ENCODE measurements at regions not wholly inside any gene's neighbourhood (a gene's known extent, or its start where the extent isn't known, plus 50 kb on each side); places are given as distances from the start of the nearest gene placed in this dataset.
"Not testable (repeated sequence)": the region's sequence is repeated elsewhere in the genome, so short reads cannot be mapped to it uniquely, and the experiment has no call there.

DNA sequence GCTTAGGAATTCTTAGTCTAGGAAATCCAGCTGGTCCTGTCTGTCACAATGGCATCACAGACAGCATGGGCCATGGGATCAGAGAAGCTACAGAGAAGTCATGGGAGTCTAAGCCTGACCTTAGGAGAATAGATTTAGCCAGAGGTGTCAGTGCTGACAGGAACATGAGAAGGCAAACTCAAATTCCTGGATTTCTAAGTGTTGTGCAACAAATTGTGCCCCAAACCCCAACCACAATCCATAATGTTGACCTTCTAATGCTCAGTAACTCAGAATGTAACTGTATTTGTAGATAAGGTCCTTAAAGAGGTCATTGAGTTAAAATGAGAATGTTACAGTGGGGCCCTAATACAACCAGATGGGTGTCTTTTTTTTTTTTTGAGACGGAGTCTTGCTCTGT is 95.9 kb upstream of the RHOBTB1 start:
- H3K36me3 ChIP-seq (replicated peaks in 1 of 2; ENCODE audit: control extremely low read depth in 1 of 2, control insufficient read depth in 1 of 2, extremely low read depth in 1 of 2, insufficient read depth in 2 of 2, low read length in 1 of 2), result no peaks in the 10 kb centered on the region
- H2AFZ ChIP-seq (ENCODE audit: insufficient read depth, low read depth, low read length, poor library complexity, severe bottlenecking), result no peak overlapping the region
- ChIA-PET CTCF (interaction anchor here (1.0 kb wide), 1 partner anchor 31 kb away, joined by 3 read pairs; no protein-coding TSS in a partner anchor), POLR2A (interaction anchor here (0.7 kb wide), 1 partner anchor 9 kb away, joined by 4 read pairs; no protein-coding TSS in a partner anchor)
- Mint-ChIP-seq H3K9me3 (ENCODE audit: insufficient read depth) (no peaks in the 10 kb centered on the region), H3K4me3 (no peak overlapping the region), H3K27ac (no peak overlapping the region), H3K4me1 (no peaks in the 10 kb centered on the region), H3K27me3 (peaks cover 5% of the 10 kb centered on the region)
- intact Hi-C loops (cut with micrococcal nuclease), result no loop called here
- no peaks in the 10 kb centered on the region for H3K79me2 ChIP-seq (ENCODE audit: control insufficient read depth, insufficient read depth, low read length)
- TF ChIP-seq, protein P1, sequence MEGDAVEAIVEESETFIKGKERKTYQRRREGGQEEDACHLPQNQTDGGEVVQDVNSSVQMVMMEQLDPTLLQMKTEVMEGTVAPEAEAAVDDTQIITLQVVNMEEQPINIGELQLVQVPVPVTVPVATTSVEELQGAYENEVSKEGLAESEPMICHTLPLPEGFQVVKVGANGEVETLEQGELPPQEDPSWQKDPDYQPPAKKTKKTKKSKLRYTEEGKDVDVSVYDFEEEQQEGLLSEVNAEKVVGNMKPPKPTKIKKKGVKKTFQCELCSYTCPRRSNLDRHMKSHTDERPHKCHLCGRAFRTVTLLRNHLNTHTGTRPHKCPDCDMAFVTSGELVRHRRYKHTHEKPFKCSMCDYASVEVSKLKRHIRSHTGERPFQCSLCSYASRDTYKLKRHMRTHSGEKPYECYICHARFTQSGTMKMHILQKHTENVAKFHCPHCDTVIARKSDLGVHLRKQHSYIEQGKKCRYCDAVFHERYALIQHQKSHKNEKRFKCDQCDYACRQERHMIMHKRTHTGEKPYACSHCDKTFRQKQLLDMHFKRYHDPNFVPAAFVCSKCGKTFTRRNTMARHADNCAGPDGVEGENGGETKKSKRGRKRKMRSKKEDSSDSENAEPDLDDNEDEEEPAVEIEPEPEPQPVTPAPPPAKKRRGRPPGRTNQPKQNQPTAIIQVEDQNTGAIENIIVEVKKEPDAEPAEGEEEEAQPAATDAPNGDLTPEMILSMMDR (IDR thresholded peaks at IDR 0.05), result no peak
- no peak for TF ChIP-seq EZH2 (IDR thresholded peaks at IDR 0.05; ENCODE audit: borderline replicate concordance, insufficient read depth, low read depth, low read length, poor library complexity, severe bottlenecking)
- H3K27ac ChIP-seq (ENCODE audit: low read length in 2 of 2), result no peak overlapping the region
- no CpG with 5 or more reads among the region's 1 CpG for WGBS (ENCODE audit: insufficient coverage)
- no peak for ATAC-seq (ENCODE audit: low read depth)
- H3K9ac ChIP-seq (ENCODE audit: low read length), result no peak overlapping the region
- no peaks in the 10 kb centered on the region for H3K27me3 ChIP-seq (replicated peaks in 1 of 4; ENCODE audit: control extremely low read depth in 1 of 4, control insufficient read depth in 3 of 4, insufficient read depth in 4 of 4, low read length in 3 of 4)
- no peak for DNase-seq
- H3K9me3 ChIP-seq (ENCODE audit: control extremely low read depth in 1 of 3, control insufficient read depth in 2 of 3, insufficient read depth in 1 of 3, low read length in 2 of 3), result peaks cover 0 to 6% (median 0%) of the 10 kb centered on the region in 3 donors
- no peak overlapping the region for H3K4me3 ChIP-seq (ENCODE audit: control extremely low read depth in 1 of 5, extremely low read depth in 1 of 5, insufficient read depth in 1 of 5, low read depth in 2 of 5, low read length in 4 of 5)
- no peak overlapping the region for H3K4me2 ChIP-seq (replicated peaks; ENCODE audit: low read depth, low read length, poor library complexity, severe bottlenecking)
- H3K4me1 ChIP-seq (ENCODE audit: control insufficient read depth in 2 of 2, insufficient read depth in 2 of 2, low read length in 2 of 2), result no peaks in the 10 kb centered on the region
- H4K20me1 ChIP-seq (ENCODE audit: control insufficient read depth, insufficient read depth, low read length, poor library complexity, severe bottlenecking), result no peaks in the 10 kb centered on the region

DNA sequence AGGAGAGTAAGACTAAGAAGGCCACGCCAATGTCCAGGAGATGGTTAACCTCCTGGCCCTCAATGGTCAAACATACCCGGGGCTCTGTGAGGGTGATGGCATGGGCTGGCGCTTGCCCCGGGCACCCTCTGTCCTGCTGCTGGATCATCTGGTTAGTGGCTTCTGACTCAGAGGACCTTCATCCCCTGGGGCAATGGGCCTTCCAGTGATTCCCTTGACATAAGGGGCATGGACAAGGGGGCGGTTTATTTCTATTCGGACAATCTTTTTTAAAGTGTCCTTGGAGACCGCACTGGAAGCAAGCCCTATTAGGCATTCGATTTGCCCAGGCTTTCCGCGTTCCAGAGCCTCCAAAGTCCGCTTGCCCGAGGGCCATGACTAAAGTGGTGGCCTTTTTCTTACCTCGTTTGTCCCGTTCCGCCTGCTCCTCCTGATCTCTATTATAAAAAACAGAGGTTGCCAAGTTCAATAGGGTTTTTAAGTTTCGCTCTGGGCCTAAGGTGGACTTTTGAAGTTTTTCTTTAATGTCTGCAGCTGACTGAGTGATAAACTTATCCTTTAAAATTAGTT is 93.4 kb upstream of the RHOBTB1 start:
- H3K4me1 ChIP-seq (ENCODE audit: control insufficient read depth in 2 of 2, insufficient read depth in 2 of 2, low read length in 2 of 2); DNase-seq; H3K27me3 Mint-ChIP-seq; H2AFZ ChIP-seq (ENCODE audit: insufficient read depth, low read depth, low read length, poor library complexity, severe bottlenecking); H3K4me3 ChIP-seq (ENCODE audit: control extremely low read depth in 1 of 5, extremely low read depth in 1 of 5, insufficient read depth in 1 of 5, low read depth in 2 of 5, low read length in 4 of 5); POLR2A ChIA-PET; H3K27ac Mint-ChIP-seq; H3K27ac ChIP-seq (ENCODE audit: low read length in 2 of 2); H3K27me3 ChIP-seq (replicated peaks in 1 of 4; ENCODE audit: control extremely low read depth in 1 of 4, control insufficient read depth in 3 of 4, insufficient read depth in 4 of 4, low read length in 3 of 4); H3K4me2 ChIP-seq (replicated peaks; ENCODE audit: low read depth, low read length, poor library complexity, severe bottlenecking); intact Hi-C loops (cut with micrococcal nuclease); ATAC-seq (ENCODE audit: low read depth); H3K9ac ChIP-seq (ENCODE audit: low read length); H3K4me1 Mint-ChIP-seq; H3K79me2 ChIP-seq (ENCODE audit: control insufficient read depth, insufficient read depth, low read length); H3K4me3 Mint-ChIP-seq; H4K20me1 ChIP-seq (ENCODE audit: control insufficient read depth, insufficient read depth, low read length, poor library complexity, severe bottlenecking); H3K36me3 ChIP-seq (replicated peaks in 1 of 2; ENCODE audit: control extremely low read depth in 1 of 2, control insufficient read depth in 1 of 2, extremely low read depth in 1 of 2, insufficient read depth in 2 of 2, low read length in 1 of 2); CTCF ChIA-PET; H3K9me3 ChIP-seq (ENCODE audit: control extremely low read depth in 1 of 3, control insufficient read depth in 2 of 3, insufficient read depth in 1 of 3, low read length in 2 of 3); H3K9me3 Mint-ChIP-seq (ENCODE audit: insufficient read depth): not testable (repeated sequence)
- 92% methylated on average over 12 of the region's 16 CpGs for WGBS (ENCODE audit: insufficient coverage)

DNA sequence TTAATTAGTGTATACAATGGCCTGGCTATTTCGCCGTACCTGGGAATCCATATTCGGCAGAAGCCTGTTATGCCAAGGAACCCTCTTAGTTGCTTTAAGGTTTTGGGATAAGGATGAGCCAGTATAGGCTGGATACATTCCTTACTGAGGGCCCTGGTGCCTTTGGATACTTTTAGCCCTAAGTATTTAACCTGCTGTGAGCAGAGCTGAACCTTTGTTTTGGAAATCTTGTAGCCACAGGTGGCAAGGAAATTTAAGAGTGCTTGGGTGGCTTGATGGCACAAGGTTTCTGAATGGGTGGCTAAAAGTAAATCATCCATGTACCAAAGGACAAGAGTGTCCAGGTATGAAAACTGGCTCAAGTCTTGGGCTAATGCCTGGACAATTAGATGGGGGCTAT is 92.2 kb upstream of the RHOBTB1 start:
- H3K4me3 ChIP-seq (ENCODE audit: control extremely low read depth in 1 of 5, extremely low read depth in 1 of 5, insufficient read depth in 1 of 5, low read depth in 2 of 5, low read length in 4 of 5); H3K79me2 ChIP-seq (ENCODE audit: control insufficient read depth, insufficient read depth, low read length); H3K36me3 ChIP-seq (replicated peaks in 1 of 2; ENCODE audit: control extremely low read depth in 1 of 2, control insufficient read depth in 1 of 2, extremely low read depth in 1 of 2, insufficient read depth in 2 of 2, low read length in 1 of 2); H3K9me3 ChIP-seq (ENCODE audit: control extremely low read depth in 1 of 3, control insufficient read depth in 2 of 3, insufficient read depth in 1 of 3, low read length in 2 of 3); DNase-seq; H3K4me1 Mint-ChIP-seq; ATAC-seq (ENCODE audit: low read depth); H3K27ac Mint-ChIP-seq; H3K4me1 ChIP-seq (ENCODE audit: control insufficient read depth in 2 of 2, insufficient read depth in 2 of 2, low read length in 2 of 2); H3K4me3 Mint-ChIP-seq; H3K27me3 Mint-ChIP-seq; H3K4me2 ChIP-seq (replicated peaks; ENCODE audit: low read depth, low read length, poor library complexity, severe bottlenecking); CTCF ChIA-PET; H3K27ac ChIP-seq (ENCODE audit: low read length in 2 of 2); intact Hi-C loops (cut with micrococcal nuclease); H4K20me1 ChIP-seq (ENCODE audit: control insufficient read depth, insufficient read depth, low read length, poor library complexity, severe bottlenecking); POLR2A ChIA-PET; H3K27me3 ChIP-seq (replicated peaks in 1 of 4; ENCODE audit: control extremely low read depth in 1 of 4, control insufficient read depth in 3 of 4, insufficient read depth in 4 of 4, low read length in 3 of 4); H3K9me3 Mint-ChIP-seq (ENCODE audit: insufficient read depth); H3K9ac ChIP-seq (ENCODE audit: low read length); H2AFZ ChIP-seq (ENCODE audit: insufficient read depth, low read depth, low read length, poor library complexity, severe bottlenecking): not testable (repeated sequence)
- 92% methylated on average over 2 of the region's 3 CpGs for WGBS (ENCODE audit: insufficient coverage)

All from B cell (primary cell).